NCI-H345 (cell line): ENCODE measurements at regions not wholly inside any gene's neighbourhood (a gene's known extent, or its start where the extent isn't known, plus 50 kb on each side); places are given as distances from the start of the nearest gene placed in this dataset.
"Not testable (repeated sequence)": the region's sequence is repeated elsewhere in the genome, so short reads cannot be mapped to it uniquely, and the experiment has no call there.

Experiments used
- DNase-seq: peaks from one replicate; lab custom pipeline; 2025; lab: John Stamatoyannopoulos, UW

DNA sequence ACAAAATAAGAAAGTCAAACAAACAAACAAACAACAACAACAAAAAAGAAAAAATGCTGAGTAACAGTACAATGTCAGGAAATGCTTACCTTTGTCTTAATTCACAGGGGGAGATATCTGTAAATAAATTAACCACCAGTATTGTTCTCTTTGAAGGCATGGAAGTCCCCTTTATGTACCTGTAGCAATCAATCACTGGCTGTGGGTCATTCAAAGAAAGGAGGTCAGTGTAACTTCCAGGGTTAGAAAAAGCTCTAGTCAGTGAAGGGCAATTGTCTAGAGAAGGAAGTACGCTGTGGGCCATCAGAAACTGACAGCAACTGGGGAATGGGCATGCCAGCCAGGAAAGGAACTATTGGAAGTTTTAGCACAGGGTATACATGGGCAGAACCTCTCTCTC, 121.5 kb upstream of the LUZP2 start:
- DNase-seq: no peak

DNA sequence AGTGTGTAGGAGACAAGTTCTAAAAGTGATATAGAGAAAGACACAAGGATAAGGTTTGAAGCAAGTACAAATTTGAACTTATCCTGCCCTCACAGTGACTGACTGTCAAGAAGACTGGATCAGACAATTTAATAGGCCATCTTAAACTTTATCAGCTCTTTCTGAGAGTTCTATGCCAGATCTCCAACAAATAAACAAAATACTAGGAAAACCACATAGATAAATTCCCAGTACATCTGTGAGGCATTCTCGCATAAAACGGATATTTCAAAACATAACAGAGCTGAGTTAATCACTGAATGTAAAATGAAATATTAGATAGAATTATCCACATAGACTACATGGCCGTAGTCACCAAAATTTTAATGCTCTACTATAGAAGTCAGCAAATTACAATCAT, 120.9 kb upstream of the LUZP2 start:
- no peak for DNase-seq

DNA sequence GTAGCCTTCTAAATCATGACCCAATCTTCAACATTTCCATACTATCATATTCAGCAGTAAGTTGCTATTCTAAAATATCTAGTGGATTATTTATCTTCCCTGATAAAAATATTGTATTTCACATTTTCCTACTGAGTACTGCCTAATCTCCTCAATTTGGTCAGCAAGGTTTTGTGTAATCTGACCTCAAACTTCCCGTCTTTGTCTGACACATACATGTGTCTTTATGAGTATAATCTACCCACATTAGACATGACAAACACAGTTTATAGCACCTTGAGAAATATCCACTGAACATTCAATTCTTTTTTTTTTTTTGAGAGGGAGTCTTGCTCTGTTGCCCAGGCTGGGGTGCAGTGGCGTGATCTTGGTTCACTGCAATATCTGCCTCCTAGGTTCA, 113.7 kb upstream of the LUZP2 start:
- no peak for DNase-seq

DNA sequence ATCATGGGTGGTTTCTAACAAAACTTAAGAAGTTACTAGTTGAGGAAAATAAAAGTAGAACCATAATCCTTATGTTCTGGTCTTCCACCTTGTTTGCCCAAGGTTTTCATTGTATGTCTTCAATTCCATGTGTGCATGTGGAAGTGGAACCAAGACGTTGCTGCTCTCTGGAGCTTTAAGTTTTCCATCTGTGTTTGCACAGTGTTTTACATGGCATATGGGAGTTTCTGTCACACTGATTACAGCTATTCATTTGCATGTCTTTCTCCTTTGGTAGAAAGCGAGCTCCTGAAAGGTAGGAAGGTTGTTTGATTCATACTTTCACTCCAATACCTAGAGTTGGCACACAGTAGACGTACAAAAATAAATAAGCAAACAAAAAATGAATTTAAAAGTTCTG, 112.6 kb upstream of the LUZP2 start:
- no peak for DNase-seq

DNA sequence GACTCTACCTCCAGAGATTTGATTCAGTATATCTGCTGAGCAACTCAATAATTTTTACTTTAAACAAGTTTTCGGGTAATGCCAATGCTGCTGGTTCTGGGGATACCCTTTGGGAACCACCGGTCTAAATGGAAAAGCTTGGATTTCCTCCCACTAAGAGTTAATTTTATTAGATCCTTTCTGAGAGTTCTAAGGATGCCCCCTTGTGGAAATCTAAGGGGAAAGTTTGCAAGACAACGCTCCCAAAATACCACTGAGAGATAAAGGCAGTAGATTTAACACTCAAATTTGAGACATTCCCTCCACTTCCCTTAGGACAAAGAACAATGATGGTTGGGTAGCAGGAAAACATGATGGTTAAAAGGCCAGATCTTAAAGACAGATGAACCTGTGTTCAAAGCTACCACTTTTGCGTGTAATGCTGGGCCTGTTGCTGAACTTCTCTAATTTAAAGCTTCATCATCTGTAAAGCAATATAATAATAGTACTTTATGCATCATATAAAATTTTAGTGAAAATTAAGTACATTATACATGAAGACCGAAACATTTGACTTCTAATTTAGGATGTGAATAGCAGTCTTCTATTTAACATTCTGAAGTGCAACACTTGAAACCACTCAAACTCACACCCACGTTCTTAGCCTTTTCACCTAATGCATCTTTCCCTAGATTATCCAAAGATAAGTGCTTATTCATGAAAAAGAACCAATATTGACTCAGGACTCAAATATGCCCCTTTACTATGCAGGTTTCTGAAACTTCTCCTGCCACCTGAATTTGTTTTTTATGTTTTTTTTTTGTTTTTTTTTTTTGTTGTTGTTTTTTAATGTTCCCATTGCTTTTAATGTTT, 110.1 kb upstream of the LUZP2 start:
- DNase-seq: peak; percentile 88

GRCh38 chr11:24389575-24389974, 107.3 kb upstream of the LUZP2 start:
- DNase-seq: no peak

GRCh38 chr11:24390016-24390415, 106.8 kb upstream of the LUZP2 start:
- no peak for DNase-seq

DNA sequence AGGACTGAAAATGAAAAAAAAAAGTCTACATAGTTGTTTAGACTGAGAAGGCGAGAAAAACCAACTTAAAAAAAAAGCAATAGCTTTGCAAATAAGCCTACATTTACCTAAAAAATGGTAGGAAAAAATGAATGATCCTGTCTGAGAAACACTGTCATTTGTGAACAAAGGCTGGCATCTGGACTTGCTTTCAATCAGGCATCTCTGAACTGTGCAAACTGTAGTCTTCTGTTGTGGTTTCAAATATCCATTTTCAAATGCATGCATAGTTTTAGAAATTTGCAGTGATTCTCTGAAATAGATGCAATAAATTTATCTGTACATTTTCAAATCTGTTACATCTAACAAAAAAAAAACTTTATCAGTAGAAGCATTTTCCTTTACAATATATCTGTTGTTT, 106.1 kb upstream of the LUZP2 start:
- no peak for DNase-seq

- DNase-seq: no peak
Observed at GRCh38 chr11:24391167-24391566, 105.7 kb upstream of the LUZP2 start.

DNA sequence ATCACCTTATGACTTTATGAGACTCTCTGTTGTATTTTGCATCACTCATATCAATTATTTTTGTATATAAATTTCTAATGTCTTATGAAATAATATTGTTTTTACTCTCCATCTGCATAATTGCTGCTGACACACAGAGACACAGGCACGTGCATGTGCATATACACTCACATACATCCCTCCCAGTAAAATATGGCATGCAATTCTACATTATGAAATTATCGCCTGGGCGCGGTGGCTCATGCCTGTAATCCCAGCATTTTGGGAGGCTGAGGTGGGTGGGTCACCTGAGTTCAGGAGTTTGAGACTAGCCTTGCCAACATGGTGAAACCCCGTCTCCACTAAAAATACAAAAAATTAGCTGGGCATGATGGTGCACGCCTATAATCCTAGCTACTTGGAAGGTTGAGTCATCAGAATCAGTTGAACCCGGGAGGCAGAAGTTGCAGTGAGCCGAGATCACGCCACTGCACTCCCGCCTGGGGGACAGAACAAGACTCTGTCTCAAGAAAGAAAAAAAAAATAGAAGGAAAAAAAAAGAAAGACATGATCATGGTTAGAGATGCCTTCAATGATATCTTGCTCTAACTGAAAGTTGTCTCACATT, 96.7 kb upstream of the LUZP2 start:
- DNase-seq: no peak

- no peak for DNase-seq
Observed at GRCh38 chr11:24406389-24406788, 90.5 kb upstream of the LUZP2 start.

DNA sequence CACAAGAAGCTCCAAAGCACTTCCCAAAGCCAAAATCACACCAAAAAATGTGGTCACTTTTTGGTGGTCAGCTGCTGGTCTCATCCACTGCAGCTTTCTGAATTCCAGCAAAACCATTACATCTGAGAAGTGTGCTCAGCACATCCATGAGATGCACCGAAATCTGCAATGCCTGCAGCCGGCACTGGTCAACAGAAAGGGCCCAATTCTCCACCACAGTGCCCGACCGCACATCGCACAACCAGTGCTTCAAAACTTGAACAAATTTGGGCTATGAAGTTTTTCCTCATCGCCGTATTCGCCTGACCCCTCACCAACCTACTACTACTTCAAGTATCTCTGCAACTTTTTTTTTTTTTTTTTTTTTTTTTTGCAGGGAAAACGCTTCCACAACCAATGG, 89.9 kb upstream of the LUZP2 start:
- DNase-seq: no peak

DNA sequence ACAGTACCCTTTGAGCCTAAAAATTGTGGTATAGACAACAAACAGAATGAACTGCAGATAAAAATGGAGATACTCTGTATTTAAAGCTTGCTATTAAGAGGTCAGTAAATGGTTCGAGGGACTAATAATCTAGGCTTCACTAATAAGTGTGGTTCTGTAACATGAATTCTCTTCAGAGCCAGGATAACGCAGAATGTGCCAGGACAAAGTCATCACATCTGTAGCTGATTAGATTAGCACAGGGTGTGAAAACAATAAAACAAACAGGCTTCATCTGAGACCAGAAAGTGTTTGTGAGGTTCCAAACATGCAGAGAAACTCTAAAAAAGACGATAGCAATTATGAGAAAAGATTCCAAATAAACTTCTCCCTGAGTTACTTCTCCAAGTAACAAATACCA, 89.1 kb upstream of the LUZP2 start:
- no peak for DNase-seq

DNA sequence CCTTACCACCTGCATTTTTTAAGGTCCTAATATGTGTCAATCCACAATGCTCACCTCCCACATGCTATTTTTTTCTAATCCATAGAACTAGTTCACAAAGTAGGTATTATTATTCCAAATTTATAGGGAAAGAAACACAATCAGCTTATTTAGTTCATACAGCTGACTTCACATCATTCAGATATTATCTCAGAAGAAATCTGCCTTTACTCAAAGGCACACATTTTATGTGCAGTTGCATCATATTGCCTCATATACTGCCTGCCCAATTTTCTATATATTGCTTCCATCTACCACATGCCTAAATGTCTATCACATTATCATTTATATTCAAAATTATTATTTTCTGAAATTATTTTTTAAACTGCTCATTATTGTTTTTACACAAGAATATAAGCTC, 88.7 kb upstream of the LUZP2 start:
- DNase-seq: no peak

DNA sequence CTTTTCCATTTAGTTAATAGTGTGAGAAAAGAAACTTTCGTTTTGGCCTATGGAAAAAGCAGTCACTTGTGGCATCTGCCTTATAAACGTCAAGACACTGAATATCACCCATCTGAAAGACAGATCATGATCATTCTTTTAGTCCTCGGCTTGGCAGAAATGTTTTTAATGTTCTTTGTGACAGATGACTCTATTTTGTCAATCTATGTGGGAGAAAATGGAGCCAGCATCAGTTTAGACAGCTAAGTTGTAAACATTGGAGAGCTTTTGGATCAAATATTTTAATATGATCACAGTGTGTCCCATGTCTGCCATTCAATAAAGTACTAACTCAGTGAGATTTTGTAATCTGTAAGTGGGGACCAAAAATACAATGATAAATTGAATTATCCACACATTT, 85.1 kb upstream of the LUZP2 start:
- no peak for DNase-seq

GRCh38 chr11:24412722-24413121, 84.1 kb upstream of the LUZP2 start:
- no peak for DNase-seq

- DNase-seq: no peak
Observed at GRCh38 chr11:24413391-24413790, 83.5 kb upstream of the LUZP2 start.

- DNase-seq: not testable (repeated sequence)
Observed at GRCh38 chr11:24415955-24416636, 80.8 kb upstream of the LUZP2 start.

GRCh38 chr11:24421766-24422165, 75.1 kb upstream of the LUZP2 start:
- DNase-seq: no peak

DNA sequence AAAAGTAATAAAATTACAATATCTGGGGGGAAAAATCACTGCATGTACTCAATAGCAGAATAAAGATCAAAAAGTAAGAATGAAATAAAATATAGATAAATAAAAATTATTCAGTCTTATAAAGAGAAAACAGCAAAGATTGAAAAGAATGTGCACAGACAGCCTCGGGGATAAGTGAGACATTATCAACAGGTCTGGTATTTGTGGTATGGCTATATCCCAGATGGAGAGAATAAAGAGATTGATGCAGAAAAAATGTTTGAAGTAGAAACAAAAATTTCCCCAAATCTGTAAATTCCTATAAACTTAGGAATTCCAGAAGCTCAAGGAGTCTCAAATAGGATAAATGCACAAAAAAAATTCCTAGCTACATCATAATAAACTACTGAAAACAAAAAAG, 74.5 kb upstream of the LUZP2 start:
- DNase-seq: no peak

DNA sequence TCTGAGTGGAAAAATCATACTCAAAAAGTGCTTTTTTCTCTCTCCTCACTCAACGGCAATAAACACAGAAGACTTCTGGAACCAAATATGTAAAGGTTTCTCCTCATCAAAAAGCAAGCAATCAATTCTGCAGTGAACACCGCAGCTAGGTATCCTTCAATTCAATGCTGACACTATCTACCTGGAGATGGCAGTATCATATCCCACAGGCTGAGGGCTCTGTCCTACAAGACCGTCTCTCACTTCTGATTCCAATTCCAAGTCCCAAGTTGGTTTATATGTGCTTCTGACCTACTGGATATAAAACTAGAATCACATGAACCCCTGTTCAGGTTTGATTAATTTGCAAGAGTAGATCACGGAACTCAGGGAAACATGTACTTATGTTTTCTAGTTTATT, 59.7 kb upstream of the LUZP2 start:
- no peak for DNase-seq
